ENCODE measurements at regions not wholly inside any gene's neighbourhood (a gene's known extent, or its start where the extent isn't known, plus 50 kb on each side); places are given as distances from the start of the nearest gene placed in this dataset.

GRCh38 chr12:17322090-17322489, 716.1 kb upstream of the LMO3 start:
- TF ChIP-seq CTCF (IDR thresholded peaks at IDR 0.05), result no peak
- TF ChIP-seq, protein P1, sequence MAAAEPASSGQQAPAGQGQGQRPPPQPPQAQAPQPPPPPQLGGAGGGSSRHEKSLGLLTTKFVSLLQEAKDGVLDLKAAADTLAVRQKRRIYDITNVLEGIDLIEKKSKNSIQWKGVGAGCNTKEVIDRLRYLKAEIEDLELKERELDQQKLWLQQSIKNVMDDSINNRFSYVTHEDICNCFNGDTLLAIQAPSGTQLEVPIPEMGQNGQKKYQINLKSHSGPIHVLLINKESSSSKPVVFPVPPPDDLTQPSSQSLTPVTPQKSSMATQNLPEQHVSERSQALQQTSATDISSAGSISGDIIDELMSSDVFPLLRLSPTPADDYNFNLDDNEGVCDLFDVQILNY (CRISPR knock-in tag; IDR thresholded peaks at IDR 0.05), result no peak
- TF ChIP-seq, protein P2, sequence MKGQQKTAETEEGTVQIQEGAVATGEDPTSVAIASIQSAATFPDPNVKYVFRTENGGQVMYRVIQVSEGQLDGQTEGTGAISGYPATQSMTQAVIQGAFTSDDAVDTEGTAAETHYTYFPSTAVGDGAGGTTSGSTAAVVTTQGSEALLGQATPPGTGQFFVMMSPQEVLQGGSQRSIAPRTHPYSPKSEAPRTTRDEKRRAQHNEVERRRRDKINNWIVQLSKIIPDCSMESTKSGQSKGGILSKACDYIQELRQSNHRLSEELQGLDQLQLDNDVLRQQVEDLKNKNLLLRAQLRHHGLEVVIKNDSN (CRISPR knock-in tag; IDR thresholded peaks at IDR 0.05), result no peak
- TF ChIP-seq NFYB (CRISPR knock-in tag; conservative IDR thresholded peaks at IDR 0.05; ENCODE audit: low read depth), result no peak
- no peak for TF ChIP-seq FOXP1 (CRISPR knock-in tag; IDR thresholded peaks at IDR 0.05; ENCODE audit: borderline replicate concordance)
- TF ChIP-seq, protein P3, sequence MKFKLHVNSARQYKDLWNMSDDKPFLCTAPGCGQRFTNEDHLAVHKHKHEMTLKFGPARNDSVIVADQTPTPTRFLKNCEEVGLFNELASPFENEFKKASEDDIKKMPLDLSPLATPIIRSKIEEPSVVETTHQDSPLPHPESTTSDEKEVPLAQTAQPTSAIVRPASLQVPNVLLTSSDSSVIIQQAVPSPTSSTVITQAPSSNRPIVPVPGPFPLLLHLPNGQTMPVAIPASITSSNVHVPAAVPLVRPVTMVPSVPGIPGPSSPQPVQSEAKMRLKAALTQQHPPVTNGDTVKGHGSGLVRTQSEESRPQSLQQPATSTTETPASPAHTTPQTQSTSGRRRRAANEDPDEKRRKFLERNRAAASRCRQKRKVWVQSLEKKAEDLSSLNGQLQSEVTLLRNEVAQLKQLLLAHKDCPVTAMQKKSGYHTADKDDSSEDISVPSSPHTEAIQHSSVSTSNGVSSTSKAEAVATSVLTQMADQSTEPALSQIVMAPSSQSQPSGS (CRISPR knock-in tag; IDR thresholded peaks at IDR 0.05; ENCODE audit: borderline replicate concordance, low read depth), result no peak
- TF ChIP-seq MAX (CRISPR knock-in tag; IDR thresholded peaks at IDR 0.05), result no peak
- no peak for TF ChIP-seq ZNF317 (CRISPR knock-in tag; IDR thresholded peaks at IDR 0.05; ENCODE audit: borderline replicate concordance, low read depth)
- no peak for TF ChIP-seq ELF4 (CRISPR knock-in tag; IDR thresholded peaks at IDR 0.05; ENCODE audit: low read depth)
- TF ChIP-seq, protein P4, sequence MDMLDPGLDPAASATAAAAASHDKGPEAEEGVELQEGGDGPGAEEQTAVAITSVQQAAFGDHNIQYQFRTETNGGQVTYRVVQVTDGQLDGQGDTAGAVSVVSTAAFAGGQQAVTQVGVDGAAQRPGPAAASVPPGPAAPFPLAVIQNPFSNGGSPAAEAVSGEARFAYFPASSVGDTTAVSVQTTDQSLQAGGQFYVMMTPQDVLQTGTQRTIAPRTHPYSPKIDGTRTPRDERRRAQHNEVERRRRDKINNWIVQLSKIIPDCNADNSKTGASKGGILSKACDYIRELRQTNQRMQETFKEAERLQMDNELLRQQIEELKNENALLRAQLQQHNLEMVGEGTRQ (CRISPR knock-in tag; IDR thresholded peaks at IDR 0.05), result no peak
- no peak for TF ChIP-seq TEAD1 (CRISPR knock-in tag; IDR thresholded peaks at IDR 0.05)
- TF ChIP-seq, protein P5, sequence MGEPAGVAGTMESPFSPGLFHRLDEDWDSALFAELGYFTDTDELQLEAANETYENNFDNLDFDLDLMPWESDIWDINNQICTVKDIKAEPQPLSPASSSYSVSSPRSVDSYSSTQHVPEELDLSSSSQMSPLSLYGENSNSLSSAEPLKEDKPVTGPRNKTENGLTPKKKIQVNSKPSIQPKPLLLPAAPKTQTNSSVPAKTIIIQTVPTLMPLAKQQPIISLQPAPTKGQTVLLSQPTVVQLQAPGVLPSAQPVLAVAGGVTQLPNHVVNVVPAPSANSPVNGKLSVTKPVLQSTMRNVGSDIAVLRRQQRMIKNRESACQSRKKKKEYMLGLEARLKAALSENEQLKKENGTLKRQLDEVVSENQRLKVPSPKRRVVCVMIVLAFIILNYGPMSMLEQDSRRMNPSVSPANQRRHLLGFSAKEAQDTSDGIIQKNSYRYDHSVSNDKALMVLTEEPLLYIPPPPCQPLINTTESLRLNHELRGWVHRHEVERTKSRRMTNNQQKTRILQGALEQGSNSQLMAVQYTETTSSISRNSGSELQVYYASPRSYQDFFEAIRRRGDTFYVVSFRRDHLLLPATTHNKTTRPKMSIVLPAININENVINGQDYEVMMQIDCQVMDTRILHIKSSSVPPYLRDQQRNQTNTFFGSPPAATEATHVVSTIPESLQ (CRISPR knock-in tag; IDR thresholded peaks at IDR 0.05), result no peak
- TF ChIP-seq TP53 (CRISPR knock-in tag; IDR thresholded peaks at IDR 0.05), result no peak
